Urinary bladder (tissue), 3 donors: ENCODE measurements at regions not wholly inside any gene's neighbourhood (a gene's known extent, or its start where the extent isn't known, plus 50 kb on each side); places are given as distances from the start of the nearest gene placed in this dataset.

Experiments used
- DNase-seq: peaks from one replicate; pipeline ENCODE4 v3.0.0-alpha.2; 2015; ENCODE audit errors: extremely low spot score
- H3K27ac ChIP-seq: one replicate; pipeline ENCODE4 v1.5.1; 2013; ENCODE audit warnings: low read depth, mild to moderate bottlenecking, moderate library complexity
- H3K36me3 ChIP-seq: one replicate; pipeline ENCODE4 v1.6.1; 2013; ENCODE audit warnings: mild to moderate bottlenecking, moderate library complexity; ENCODE audit not compliant: insufficient read depth
- H3K4me1 ChIP-seq: one replicate; pipeline ENCODE4 v1.6.1; 2013; ENCODE audit warnings: mild to moderate bottlenecking, moderate library complexity; ENCODE audit not compliant: insufficient read depth
- H3K4me3 ChIP-seq: one replicate; pipeline ENCODE4 v1.5.1; 2013; ENCODE audit warnings: low read depth, low read length
- WGBS: extraction: QIAGEN DNeasy Blood & Tissue Kit; methylation state at CpG from one replicate; pipeline ENCODE4 v1.1.7; 2013; 5-methylcytosine and 5-hydroxymethylcytosine counted together
- donor health status: healthy with polysubstance abuse.
- donor health status: healthy.

- Histone ChIP-seq H3K27ac (no peak overlapping the region), H3K4me3 (no peak overlapping the region), H3K4me1 (no peaks in the 10 kb centered on the region), H3K36me3 (no peaks in the 10 kb centered on the region)
- WGBS: 94% methylated on average over 3 of the region's 3 CpGs
- no peak for DNase-seq
These were observed 695.7 kb downstream of the CDH11 start for GRCh38 chr16:64426131-64426666.

GRCh38 chr16:64425381-64425780, 696.5 kb downstream of the CDH11 start:
- Histone ChIP-seq H3K36me3 (no peaks in the 10 kb centered on the region), H3K27ac (no peak overlapping the region), H3K4me3 (no peak overlapping the region), H3K4me1 (no peaks in the 10 kb centered on the region)
- DNase-seq: no peak

GRCh38 chr16:64422259-64422658, 699.6 kb downstream of the CDH11 start:
- no peak for DNase-seq
- Histone ChIP-seq H3K36me3 (no peaks in the 10 kb centered on the region), H3K27ac (no peak overlapping the region), H3K4me3 (no peak overlapping the region), H3K4me1 (no peaks in the 10 kb centered on the region)
- WGBS: 95% methylated on average over 1 of the region's 1 CpG

GRCh38 chr16:64421515-64421914, 700.3 kb downstream of the CDH11 start:
- WGBS: 88% methylated on average over 1 of the region's 1 CpG
- Histone ChIP-seq H3K4me1 (no peaks in the 10 kb centered on the region), H3K4me3 (no peak overlapping the region), H3K27ac (no peak overlapping the region), H3K36me3 (no peaks in the 10 kb centered on the region)
- DNase-seq: no peak

- Histone ChIP-seq H3K36me3 (no peaks in the 10 kb centered on the region), H3K4me1 (no peaks in the 10 kb centered on the region), H3K27ac (no peak overlapping the region), H3K4me3 (no peak overlapping the region)
- DNase-seq: no peak
- WGBS: 94% methylated on average over 4 of the region's 4 CpGs
These were observed 702.0 kb downstream of the CDH11 start for GRCh38 chr16:64419832-64420231.

- Histone ChIP-seq H3K27ac (no peak overlapping the region), H3K4me1 (no peaks in the 10 kb centered on the region), H3K36me3 (no peaks in the 10 kb centered on the region), H3K4me3 (no peak overlapping the region)
- WGBS: 32% methylated on average over 1 of the region's 1 CpG
- no peak for DNase-seq
These were observed 704.1 kb downstream of the CDH11 start for GRCh38 chr16:64417711-64418227.

GRCh38 chr16:64416216-64417005, 705.5 kb downstream of the CDH11 start:
- H3K27ac ChIP-seq: no peak overlapping the region
- H3K4me3 ChIP-seq: peak overlapping the region; percentile 31
- no peak for DNase-seq

GRCh38 chr16:64412578-64413280, 709.1 kb downstream of the CDH11 start:
- DNase-seq: no peak
- H3K36me3 ChIP-seq: no peaks in the 10 kb centered on the region
- 58% methylated on average over 2 of the region's 2 CpGs for WGBS
- no peak overlapping the region for H3K27ac ChIP-seq
- H3K4me1 ChIP-seq: no peaks in the 10 kb centered on the region
- H3K4me3 ChIP-seq: no peak overlapping the region

More at GRCh38 chr16:64416216-64417005, 705.5 kb downstream of the CDH11 start:
- WGBS: 67% methylated on average over 5 of the region's 5 CpGs
- Histone ChIP-seq H3K36me3 (no peaks in the 10 kb centered on the region), H3K4me1 (no peaks in the 10 kb centered on the region)

- no peak for DNase-seq
These were observed 711.6 kb downstream of the CDH11 start for GRCh38 chr16:64410306-64410705.

GRCh38 chr16:64409783-64410210, 712.1 kb downstream of the CDH11 start:
- H3K36me3 ChIP-seq: no peaks in the 10 kb centered on the region
- no peak overlapping the region for H3K27ac ChIP-seq
- DNase-seq: no peak
- H3K4me3 ChIP-seq: no peak overlapping the region
- 80% methylated on average over 4 of the region's 4 CpGs for WGBS
- no peaks in the 10 kb centered on the region for H3K4me1 ChIP-seq

More at GRCh38 chr16:64410306-64410705, 711.6 kb downstream of the CDH11 start:
- no peak overlapping the region for H3K4me3 ChIP-seq
- 73% methylated on average over 1 of the region's 1 CpG for WGBS
- H3K4me1 ChIP-seq: no peaks in the 10 kb centered on the region
- no peaks in the 10 kb centered on the region for H3K36me3 ChIP-seq
- H3K27ac ChIP-seq: no peak overlapping the region

- Histone ChIP-seq H3K4me1 (no peaks in the 10 kb centered on the region), H3K27ac (no peak overlapping the region), H3K4me3 (no peak overlapping the region), H3K36me3 (no peaks in the 10 kb centered on the region)
- WGBS: 82% methylated on average over 1 of the region's 1 CpG
- no peak for DNase-seq
These were observed 713.2 kb downstream of the CDH11 start for GRCh38 chr16:64408699-64409098.

GRCh38 chr16:64406770-64407181, 715.1 kb downstream of the CDH11 start:
- Histone ChIP-seq H3K27ac (no peak overlapping the region), H3K4me3 (no peak overlapping the region), H3K4me1 (no peaks in the 10 kb centered on the region), H3K36me3 (no peaks in the 10 kb centered on the region)
- 70% methylated on average over 4 of the region's 4 CpGs for WGBS
- DNase-seq: no peak

GRCh38 chr16:64403352-64403751, 718.5 kb downstream of the CDH11 start:
- no peaks in the 10 kb centered on the region for H3K4me1 ChIP-seq
- no peak for DNase-seq
- WGBS: 92% methylated on average over 1 of the region's 1 CpG
- no peaks in the 10 kb centered on the region for H3K36me3 ChIP-seq
- no peak overlapping the region for H3K27ac ChIP-seq
- H3K4me3 ChIP-seq: no peak overlapping the region

GRCh38 chr16:64398793-64399192, 723.1 kb downstream of the CDH11 start:
- Histone ChIP-seq H3K4me1 (no peaks in the 10 kb centered on the region), H3K4me3 (no peak overlapping the region), H3K27ac (no peak overlapping the region), H3K36me3 (no peaks in the 10 kb centered on the region)
- WGBS: 81% methylated on average over 5 of the region's 5 CpGs
- DNase-seq: no peak
